ENCODE measurements at regions not wholly inside any gene's neighbourhood (a gene's known extent, or its start where the extent isn't known, plus 50 kb on each side); places are given as distances from the start of the nearest gene placed in this dataset.

GRCh38 chr11:115965767-115966504 lies 461.7 kb upstream of the CADM1 start:
- peaks cover 0 to 14% (median 10%) of the 10 kb centered on the region in 4 donors for H3K4me1 ChIP-seq
- H3K36me3 ChIP-seq, result no peaks in the 10 kb centered on the region
- TF ChIP-seq POLR2AphosphoS5 (IDR thresholded peaks at IDR 0.05) (no peak), POLR2A (IDR thresholded peaks at IDR 0.05) (no peak), EP300 (IDR thresholded peaks at IDR 0.05) (no peak), CTCF (IDR thresholded peaks at IDR 0.05) (no peak)
- intact Hi-C loops (cut with DNase I), result no loop called here
- no peaks in the 10 kb centered on the region for H3K9me3 ChIP-seq
- DNase-seq, result no peak
- H3K4me3 ChIP-seq, result no peak overlapping the region
- peaks cover 0 to 7% (median 0%) of the 10 kb centered on the region in 3 donors for H3K27me3 ChIP-seq
- H3K27ac ChIP-seq, result no peak overlapping the region
- 74 to 80% methylated on average over 13 of the region's 13 CpGs for WGBS, 2 donors

GRCh38 chr11:115964091-115964490 lies 459.9 kb upstream of the CADM1 start:
- Histone ChIP-seq H3K27ac (no peak overlapping the region), H3K4me1 (peaks cover 0 to 14% (median 10%) of the 10 kb centered on the region in 4 donors), H3K27me3 (peaks cover 0 to 7% (median 0%) of the 10 kb centered on the region in 3 donors), H3K36me3 (no peaks in the 10 kb centered on the region), H3K4me3 (no peak overlapping the region), H3K9me3 (no peaks in the 10 kb centered on the region)
- DNase-seq, result no peak
- TF ChIP-seq POLR2AphosphoS5 (IDR thresholded peaks at IDR 0.05) (no peak), CTCF (IDR thresholded peaks at IDR 0.05) (no peak), POLR2A (IDR thresholded peaks at IDR 0.05) (no peak), EP300 (IDR thresholded peaks at IDR 0.05) (no peak)
- 78 to 79% methylated on average over 2 of the region's 2 CpGs for WGBS, 2 donors
- intact Hi-C loops (cut with DNase I), result no loop called here

- DNase-seq, result no peak
- peaks cover 0 to 14% (median 10%) of the 10 kb centered on the region in 4 donors for H3K4me1 ChIP-seq
- H3K36me3 ChIP-seq, result no peaks in the 10 kb centered on the region
- H3K27ac ChIP-seq, result no peak overlapping the region
- intact Hi-C loops (cut with DNase I), result no loop called here
- no peak overlapping the region for H3K4me3 ChIP-seq
- no peaks in the 10 kb centered on the region for H3K9me3 ChIP-seq
- TF ChIP-seq POLR2A (IDR thresholded peaks at IDR 0.05) (no peak), CTCF (IDR thresholded peaks at IDR 0.05) (no peak), POLR2AphosphoS5 (IDR thresholded peaks at IDR 0.05) (no peak), EP300 (IDR thresholded peaks at IDR 0.05) (no peak)
- WGBS, 2 donors, result 55 to 63% methylated on average over 6 of the region's 6 CpGs
- H3K27me3 ChIP-seq, result peaks cover 0 to 7% (median 0%) of the 10 kb centered on the region in 3 donors
Measured at GRCh38 chr11:115963156-115963555, 458.9 kb upstream of the CADM1 start.

GRCh38 chr11:115961159-115962003 lies 457.2 kb upstream of the CADM1 start:
- Histone ChIP-seq H3K4me3 (no peak overlapping the region), H3K27ac (no peak overlapping the region), H3K4me1 (peaks cover 0 to 14% (median 10%) of the 10 kb centered on the region in 4 donors), H3K36me3 (no peaks in the 10 kb centered on the region), H3K27me3 (no peaks in the 10 kb centered on the region), H3K9me3 (no peaks in the 10 kb centered on the region)
- TF ChIP-seq POLR2A (IDR thresholded peaks at IDR 0.05) (no peak), POLR2AphosphoS5 (IDR thresholded peaks at IDR 0.05) (no peak), EP300 (IDR thresholded peaks at IDR 0.05) (no peak), CTCF (IDR thresholded peaks at IDR 0.05) (no peak)
- WGBS, 2 donors, result 66% methylated on average over 11 of the region's 11 CpGs
- intact Hi-C loops (cut with DNase I), result no loop called here
- no peak for DNase-seq
